ENCODE measurements at regions not wholly inside any gene's neighbourhood (a gene's known extent, or its start where the extent isn't known, plus 50 kb on each side); places are given as distances from the start of the nearest gene placed in this dataset.

GRCh38 chr1:177729646-177730045 lies 240.2 kb downstream of the SEC16B start:
- Histone ChIP-seq H2BK20ac (ENCODE audit: low read depth, low read length) (no peak overlapping the region), H2AK9ac (replicated peaks; ENCODE audit: low read depth, low read length, poor library complexity) (no peak overlapping the region), H2BK5ac (ENCODE audit: low read depth, low read length, poor library complexity, severe bottlenecking) (no peak overlapping the region), H3K36me3 (ENCODE audit: control insufficient read depth, insufficient read depth, low read length) (no peaks in the 10 kb centered on the region), H3K56ac (ENCODE audit: extremely low read depth, insufficient read depth, low read length) (no peak overlapping the region), H2AFZ (replicated peaks; ENCODE audit: low read length, poor library complexity) (no peak overlapping the region), H2AK5ac (ENCODE audit: low read depth, low read length) (no peak overlapping the region), H3K9ac (ENCODE audit: low read depth, low read length) (no peak overlapping the region), H4K91ac (ENCODE audit: insufficient read depth, low read depth, low read length) (no peak overlapping the region), H4K8ac (ENCODE audit: low read depth in 2 of 2, low read length in 2 of 2) (no peak overlapping the region), H3K18ac (ENCODE audit: low read depth, low read length) (no peak overlapping the region), H3K4me2 (ENCODE audit: low read depth, low read length) (no peak overlapping the region), H3K9me1 (ENCODE audit: insufficient read depth, low read length) (no peaks in the 10 kb centered on the region), H3K27ac (ENCODE audit: insufficient read depth, low read length) (no peak overlapping the region), H2BK15ac (ENCODE audit: low read depth, low read length) (no peak overlapping the region), H3K4me3 (ENCODE audit: insufficient read depth, low read depth, low read length) (no peak overlapping the region), H2BK120ac (ENCODE audit: low read depth, low read length) (no peak overlapping the region), H3K4ac (ENCODE audit: low read depth, low read length) (no peak overlapping the region), H3K9me3 (ENCODE audit: control insufficient read depth, insufficient read depth, low read length) (no peaks in the 10 kb centered on the region), H4K5ac (ENCODE audit: low read depth, low read length) (no peak overlapping the region), H3K23ac (ENCODE audit: low read depth, low read length) (no peak overlapping the region), H3K79me1 (ENCODE audit: low read depth in 1 of 2, low read length in 2 of 2) (no peaks in the 10 kb centered on the region), H3K27me3 (ENCODE audit: control insufficient read depth, insufficient read depth, low read length) (no peaks in the 10 kb centered on the region), H3K14ac (replicated peaks; ENCODE audit: low read depth, low read length) (no peak overlapping the region), H3K4me1 (ENCODE audit: control insufficient read depth, insufficient read depth, low read length) (no peaks in the 10 kb centered on the region), H4K20me1 (ENCODE audit: insufficient read depth, low read length) (no peaks in the 10 kb centered on the region)
- dilution Hi-C loops (cut with HindIII; ENCODE audit: low sequenced_read_pairs, unreplicated experiment): no loop called here
- ChIA-PET CTCF (no interaction called here), POLR2A (ENCODE audit: unreplicated experiment) (no interaction called here)
- no TSS peak for BruUV-seq (replicated peaks)
- intact Hi-C loops (cut with micrococcal nuclease): no loop called here
- DNase-seq (no peak), ATAC-seq (ENCODE audit: low read depth) (no peak)
- TF ChIP-seq POLR2A (IDR thresholded peaks at IDR 0.05; ENCODE audit: low read depth, low read length) (no peak), CEBPB (IDR thresholded peaks at IDR 0.05; ENCODE audit: low read depth, low read length) (no peak), RCOR1 (IDR thresholded peaks at IDR 0.05; ENCODE audit: insufficient replicate concordance, low read length) (no peak), SMC3 (IDR thresholded peaks at IDR 0.05; ENCODE audit: low read depth, low read length) (no peak), NFE2L2 (IDR thresholded peaks at IDR 0.05; ENCODE audit: low read depth, low read length) (no peak), MXI1 (IDR thresholded peaks at IDR 0.05; ENCODE audit: borderline replicate concordance, low read depth, low read length) (no peak), CHD1 (IDR thresholded peaks at IDR 0.05; ENCODE audit: low read depth, low read length) (no peak), MAZ (IDR thresholded peaks at IDR 0.05; ENCODE audit: borderline replicate concordance, low read depth, low read length) (no peak), FOS (IDR thresholded peaks at IDR 0.05; ENCODE audit: low read depth, low read length) (no peak), USF2 (IDR thresholded peaks at IDR 0.05; ENCODE audit: low read depth, low read length) (no peak), RAD21 (IDR thresholded peaks at IDR 0.05; ENCODE audit: low read length) (no peak), ELK1 (IDR thresholded peaks at IDR 0.05; ENCODE audit: borderline replicate concordance, low read depth, low read length) (no peak), RFX5 (IDR thresholded peaks at IDR 0.05; ENCODE audit: low read depth, low read length) (no peak), BHLHE40 (IDR thresholded peaks at IDR 0.05; ENCODE audit: low read depth, low read length) (no peak), MAFK (IDR thresholded peaks at IDR 0.05; ENCODE audit: low read depth, low read length) (no peak)
- TF ChIP-seq, protein P1, sequence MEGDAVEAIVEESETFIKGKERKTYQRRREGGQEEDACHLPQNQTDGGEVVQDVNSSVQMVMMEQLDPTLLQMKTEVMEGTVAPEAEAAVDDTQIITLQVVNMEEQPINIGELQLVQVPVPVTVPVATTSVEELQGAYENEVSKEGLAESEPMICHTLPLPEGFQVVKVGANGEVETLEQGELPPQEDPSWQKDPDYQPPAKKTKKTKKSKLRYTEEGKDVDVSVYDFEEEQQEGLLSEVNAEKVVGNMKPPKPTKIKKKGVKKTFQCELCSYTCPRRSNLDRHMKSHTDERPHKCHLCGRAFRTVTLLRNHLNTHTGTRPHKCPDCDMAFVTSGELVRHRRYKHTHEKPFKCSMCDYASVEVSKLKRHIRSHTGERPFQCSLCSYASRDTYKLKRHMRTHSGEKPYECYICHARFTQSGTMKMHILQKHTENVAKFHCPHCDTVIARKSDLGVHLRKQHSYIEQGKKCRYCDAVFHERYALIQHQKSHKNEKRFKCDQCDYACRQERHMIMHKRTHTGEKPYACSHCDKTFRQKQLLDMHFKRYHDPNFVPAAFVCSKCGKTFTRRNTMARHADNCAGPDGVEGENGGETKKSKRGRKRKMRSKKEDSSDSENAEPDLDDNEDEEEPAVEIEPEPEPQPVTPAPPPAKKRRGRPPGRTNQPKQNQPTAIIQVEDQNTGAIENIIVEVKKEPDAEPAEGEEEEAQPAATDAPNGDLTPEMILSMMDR (conservative IDR thresholded peaks at IDR 0.05; ENCODE audit: low read depth, low read length): no peak
- no CpG with 5 or more reads among the region's 1 CpG for WGBS, 2 experiments (ENCODE audit: extremely low coverage in 2 of 2, insufficient read length in 1 of 2)
- in situ Hi-C loops (cut with MboI; ENCODE audit: low sequenced_read_pairs): no loop called here
